SK-N-MC (cell line): ENCODE measurements at regions not wholly inside any gene's neighbourhood (a gene's known extent, or its start where the extent isn't known, plus 50 kb on each side); places are given as distances from the start of the nearest gene placed in this dataset.

Experiments used
- EZH2 ChIP-seq: fragments of 200-600 bp; sonication (generic); IDR thresholded peaks from one replicate; pipeline ENCODE4 v1.6.1; 2017; ENCODE audit warnings: antibody characterized with exemption
- POLR2AphosphoS5 ChIP-seq: IDR thresholded peaks from 2 replicates; pipeline ENCODE4 v1.6.1; 2012; ENCODE audit warnings: mild to moderate bottlenecking, low read depth, low read length, borderline replicate concordance

DNA sequence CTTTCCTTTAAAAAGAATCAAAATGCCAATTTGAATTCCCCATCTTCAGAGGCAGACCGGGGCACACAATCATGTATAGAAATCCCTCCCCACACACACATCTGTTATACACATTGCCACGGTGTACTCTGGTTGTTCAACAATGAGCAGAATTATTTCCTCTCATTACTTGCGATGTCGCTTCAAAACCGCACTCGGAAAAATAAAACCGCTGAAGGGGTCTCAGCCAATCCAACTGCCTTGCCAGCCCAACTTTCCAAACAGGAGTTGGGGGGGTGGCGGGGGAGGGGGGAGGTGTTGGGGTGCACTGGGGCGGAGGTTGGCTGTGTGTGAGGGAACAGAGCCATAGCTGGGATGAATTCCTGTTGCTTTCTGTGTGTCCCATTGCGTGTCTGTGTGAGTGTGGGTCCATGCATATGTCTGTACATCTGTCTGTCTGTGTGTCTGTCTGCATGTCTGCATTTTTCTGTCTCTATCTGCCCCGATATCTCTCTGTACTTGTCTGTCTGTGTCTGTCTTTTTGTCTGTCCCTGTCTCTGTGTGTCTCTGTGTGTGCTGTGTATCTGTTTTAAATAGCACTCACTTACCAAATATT, 163.6 kb upstream of the TBX3 start:
- TF ChIP-seq POLR2AphosphoS5 (no peak), EZH2 (no peak)
